ENCODE measurements at regions not wholly inside any gene's neighbourhood (a gene's known extent, or its start where the extent isn't known, plus 50 kb on each side); places are given as distances from the start of the nearest gene placed in this dataset.

- H3K9me3 ChIP-seq (replicated peaks in 1 of 2; ENCODE audit: control insufficient read depth in 1 of 2, insufficient read depth in 1 of 2, low read length in 2 of 2): no peaks in the 10 kb centered on the region
- peaks cover 3 to 13% of the 10 kb centered on the region in 2 donors for H3K27me3 ChIP-seq (ENCODE audit: control insufficient read depth in 2 of 2, insufficient read depth in 2 of 2, low read length in 2 of 2)
- H3K4me2 ChIP-seq (replicated peaks; ENCODE audit: extremely low read depth, low read length, poor library complexity, severe bottlenecking): no peak overlapping the region
- no peak overlapping the region for H3K9ac ChIP-seq (ENCODE audit: insufficient read depth, low read length, poor library complexity, severe bottlenecking)
- H3K27ac ChIP-seq (ENCODE audit: low read depth in 1 of 2, low read length in 2 of 2): no peak overlapping the region
- H3K79me2 ChIP-seq (ENCODE audit: insufficient read depth, low read length): no peaks in the 10 kb centered on the region
- H3K4me3 ChIP-seq (replicated peaks in 1 of 3; ENCODE audit: low read depth in 2 of 3, low read length in 3 of 3): no peak overlapping the region
- DNase-seq: no peak
- no peak overlapping the region for H2AFZ ChIP-seq (ENCODE audit: insufficient read depth, low read depth, low read length, poor library complexity, severe bottlenecking)
- intact Hi-C loops (cut with micrococcal nuclease): no loop called here
- H3K36me3 Mint-ChIP-seq: no peaks in the 10 kb centered on the region
- TF ChIP-seq CTCF (IDR thresholded peaks at IDR 0.05): no peak
- no peaks in the 10 kb centered on the region for H4K20me1 ChIP-seq (ENCODE audit: insufficient read depth, low read length)
- H3K36me3 ChIP-seq (replicated peaks in 1 of 2; ENCODE audit: control insufficient read depth in 1 of 2, insufficient read depth in 2 of 2, low read length in 2 of 2): no peaks in the 10 kb centered on the region
- peaks cover 0 to 5% (median 0%) of the 10 kb centered on the region in 7 donors for H3K9me3 Mint-ChIP-seq
- 98% methylated on average over 4 of the region's 5 CpGs for WGBS (ENCODE audit: insufficient coverage)
- H3K27me3 Mint-ChIP-seq (ENCODE audit: low read depth in 3 of 3): peaks cover 9 to 22% (median 17%) of the 10 kb centered on the region in 3 donors
- H3K27ac Mint-ChIP-seq: no peak overlapping the region
- peaks cover 2 to 3% of the 10 kb centered on the region in 2 donors for H3K4me1 ChIP-seq (ENCODE audit: control insufficient read depth in 1 of 2, insufficient read depth in 2 of 2, low read length in 2 of 2)
- no peak overlapping the region for H3K4me3 Mint-ChIP-seq
- H3K4me1 Mint-ChIP-seq: peaks cover 1% of the 10 kb centered on the region
These were observed 159.9 kb downstream of the USP12 start for GRCh38 chr13:27011661-27012060.

- peaks cover 0 to 5% (median 0%) of the 10 kb centered on the region in 7 donors for H3K9me3 Mint-ChIP-seq
- TF ChIP-seq CTCF (IDR thresholded peaks at IDR 0.05): no peak
- Histone ChIP-seq H3K27me3 (ENCODE audit: control insufficient read depth in 2 of 2, insufficient read depth in 2 of 2, low read length in 2 of 2) (peaks cover 3 to 32% of the 10 kb centered on the region in 2 donors), H3K27ac (ENCODE audit: low read depth in 1 of 2, low read length in 2 of 2) (no peak overlapping the region), H3K4me2 (replicated peaks; ENCODE audit: extremely low read depth, low read length, poor library complexity, severe bottlenecking) (no peak overlapping the region), H3K79me2 (ENCODE audit: insufficient read depth, low read length) (no peaks in the 10 kb centered on the region), H3K4me3 (replicated peaks in 1 of 3; ENCODE audit: low read depth in 2 of 3, low read length in 3 of 3) (no peak overlapping the region), H3K4me1 (ENCODE audit: control insufficient read depth in 1 of 2, insufficient read depth in 2 of 2, low read length in 2 of 2) (peaks cover 5 to 9% of the 10 kb centered on the region in 2 donors), H3K9ac (ENCODE audit: insufficient read depth, low read length, poor library complexity, severe bottlenecking) (no peak overlapping the region), H3K9me3 (replicated peaks in 1 of 2; ENCODE audit: control insufficient read depth in 1 of 2, insufficient read depth in 1 of 2, low read length in 2 of 2) (no peaks in the 10 kb centered on the region), H3K36me3 (replicated peaks in 1 of 2; ENCODE audit: control insufficient read depth in 1 of 2, insufficient read depth in 2 of 2, low read length in 2 of 2) (no peaks in the 10 kb centered on the region), H2AFZ (ENCODE audit: insufficient read depth, low read depth, low read length, poor library complexity, severe bottlenecking) (no peak overlapping the region), H4K20me1 (ENCODE audit: insufficient read depth, low read length) (no peaks in the 10 kb centered on the region)
- no peaks in the 10 kb centered on the region for H3K36me3 Mint-ChIP-seq
- H3K4me1 Mint-ChIP-seq: peaks cover 3% of the 10 kb centered on the region
- no CpG with 5 or more reads among the region's 3 CpGs for WGBS (ENCODE audit: insufficient coverage)
- DNase-seq: no peak
- peaks cover 26 to 43% (median 37%) of the 10 kb centered on the region in 3 donors for H3K27me3 Mint-ChIP-seq (ENCODE audit: low read depth in 3 of 3)
- no peak overlapping the region for H3K4me3 Mint-ChIP-seq
- H3K27ac Mint-ChIP-seq: no peak overlapping the region
- intact Hi-C loops (cut with micrococcal nuclease): no loop called here
These were observed 162.9 kb downstream of the USP12 start for GRCh38 chr13:27008733-27009132.

Measured in CD14-positive monocyte (primary cell).